ENCODE measurements at regions not wholly inside any gene's neighbourhood (a gene's known extent, or its start where the extent isn't known, plus 50 kb on each side); places are given as distances from the start of the nearest gene placed in this dataset.

DNA sequence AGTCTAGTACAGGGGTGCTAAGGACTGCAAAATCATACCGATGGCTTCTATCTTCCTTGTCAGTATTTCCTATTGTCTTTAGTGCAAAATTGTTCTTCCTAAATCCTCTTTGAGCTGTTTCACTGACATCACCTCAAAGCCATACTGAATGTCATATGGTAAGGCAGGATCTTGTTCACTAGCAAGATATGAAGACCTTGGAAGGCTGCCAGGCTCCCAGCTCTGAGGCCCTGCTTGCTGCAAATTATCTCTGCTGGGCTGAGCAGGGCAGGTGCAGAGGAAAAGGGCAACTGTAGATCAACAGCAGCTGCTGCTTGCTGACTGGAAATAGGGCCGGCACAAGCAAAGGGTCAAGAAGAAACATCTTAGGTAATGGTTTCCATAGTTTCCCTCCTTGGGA lies 58.2 kb downstream of the PMAIP1 start:
- no peak for DNase-seq

DNA sequence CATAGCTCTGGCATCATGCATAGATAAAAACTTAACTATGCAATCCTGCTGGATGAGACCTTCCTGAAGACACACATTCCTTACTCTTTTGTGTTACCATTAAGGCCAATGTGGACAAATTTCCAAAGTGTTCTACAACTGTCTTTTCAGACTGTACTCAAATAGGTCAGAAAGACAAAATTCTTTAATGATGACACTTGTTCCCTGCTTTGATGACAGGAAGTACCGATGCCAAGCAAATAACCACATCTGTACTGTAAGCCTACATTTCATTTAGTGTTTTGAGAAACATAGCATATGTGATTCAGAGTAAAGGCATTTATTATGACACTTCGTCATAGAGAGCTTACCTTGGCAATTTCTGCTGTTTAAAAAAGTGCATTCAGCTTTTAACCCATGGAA lies 55.0 kb downstream of the PMAIP1 start:
- DNase-seq: no peak

DNA sequence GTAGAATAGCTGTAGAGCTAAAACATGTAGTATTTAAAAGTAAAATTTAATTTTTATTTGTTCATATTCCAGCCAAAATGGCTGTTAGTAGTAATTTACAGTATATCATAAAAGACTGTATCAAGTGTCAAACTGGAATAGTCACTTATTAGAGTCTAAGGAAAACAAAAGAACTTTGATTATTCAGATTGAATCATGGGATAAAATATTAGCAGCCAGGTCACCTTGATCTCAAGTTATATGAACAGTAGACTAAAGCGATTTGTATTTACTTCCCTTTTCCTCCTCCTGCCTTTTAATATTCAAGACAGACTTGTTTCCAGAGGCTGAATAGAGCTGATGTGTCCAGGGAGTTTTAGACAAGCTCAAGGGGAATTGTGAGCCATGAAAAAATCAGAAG lies 54.4 kb downstream of the PMAIP1 start:
- DNase-seq: no peak
